Panc1 (cell line): ENCODE measurements at regions not wholly inside any gene's neighbourhood (a gene's known extent, or its start where the extent isn't known, plus 50 kb on each side); places are given as distances from the start of the nearest gene placed in this dataset.
A peak's percentile ranks its signal among the peaks of the same experiment; 100 is the strongest.

Experiments
- ATAC-seq: fragments of 200-7000 bp; cut with Tn5 transposase; 2 replicates; pipeline ENCODE4 v1.9.1; 2020; ENCODE audit warnings: mild to moderate bottlenecking, moderate library complexity
- BruUV-seq: library from RNA; stranded (reverse); fragments of 400-500 nt; replicated peaks from 2 replicates; lab custom pipeline; 2021; lab: Mats Ljungman, UMichigan
- CTCF ChIA-PET: fragments of 300-600 bp; sonication (Branson Sonifier 250); formaldehyde crosslinking; loops from one replicate; lab custom pipeline; 2022; ENCODE audit warnings: antibody characterized with exemption; lab: Charles Lee
- POLR2A ChIA-PET: fragments of 300-600 bp; sonication (Branson Sonifier 250); formaldehyde crosslinking; loops from one replicate; lab custom pipeline; 2022; ENCODE audit warnings: antibody characterized with exemption; lab: Charles Lee
- DNase-seq: peaks from one replicate; pipeline ENCODE4 v3.0.0-alpha.2; 2010; ENCODE audit warnings: low read depth, low spot score
- H3K27ac ChIP-seq: 2 replicates; pipeline ENCODE4 v1.5.1; 2011; ENCODE audit warnings: mild to moderate bottlenecking, low read length, inconsistent platforms
- H3K27me3 ChIP-seq: fragments of 200-500 bp; sonication (Bioruptor generic); 2 replicates; pipeline ENCODE4 v1.6.0; 2014; ENCODE audit warnings: low read length, inconsistent platforms; ENCODE audit not compliant: control insufficient read depth, insufficient read depth
- H3K36me3 ChIP-seq: fragments of 200-500 bp; sonication (Bioruptor generic); 2 replicates; pipeline ENCODE4 v1.5.1; 2014; ENCODE audit warnings: inconsistent platforms, mild to moderate bottlenecking, low read length, moderate library complexity; ENCODE audit not compliant: control insufficient read depth, insufficient read depth
- H3K4me1 ChIP-seq: 2 replicates; pipeline ENCODE4 v1.5.1; 2011; ENCODE audit warnings: inconsistent platforms, mild to moderate bottlenecking, low read length, moderate library complexity; ENCODE audit not compliant: control insufficient read depth, insufficient read depth
- H3K4me3 ChIP-seq, 2 experiments: 2 replicates each; pipeline ENCODE4 v1.5.1; 2011 to 2012; ENCODE audit warnings: low read depth in 2 of 2, low read length in 2 of 2, mild to moderate bottlenecking in 2 of 2, inconsistent platforms in 1 of 2, moderate library complexity in 1 of 2
- H3K9me3 ChIP-seq: fragments of 200-500 bp; sonication (Bioruptor generic); 2 replicates; pipeline ENCODE4 v1.5.1; 2014; ENCODE audit warnings: low read depth, mild to moderate bottlenecking, inconsistent platforms, low read length, moderate library complexity; ENCODE audit not compliant: control insufficient read depth, insufficient read depth
- CTCF ChIP-seq: fragments of 450-650 bp; IDR thresholded peaks from 2 replicates; pipeline ENCODE4 v1.5.1; 2017; ENCODE audit warnings: mild to moderate bottlenecking
- POLR2AphosphoS5 ChIP-seq: IDR thresholded peaks from 2 replicates; pipeline ENCODE4 v1.6.1; 2012; ENCODE audit warnings: mild to moderate bottlenecking, low read depth, low read length, moderate library complexity
- REST ChIP-seq, 2 experiments: IDR thresholded peaks; 2 replicates each; pipeline ENCODE4 v1.6.1; 2011 to 2012; ENCODE audit warnings: low read depth in 2 of 2, control low read depth in 1 of 2, low read length in 1 of 2, mild to moderate bottlenecking in 1 of 2, moderate library complexity in 1 of 2; ENCODE audit not compliant: insufficient read depth in 1 of 2
- SIN3A ChIP-seq: IDR thresholded peaks from 2 replicates; pipeline ENCODE4 v1.6.1; 2012; ENCODE audit warnings: low read depth, mild to moderate bottlenecking, low read length, moderate library complexity, borderline replicate concordance; ENCODE audit not compliant: insufficient read depth
- TCF7L2 ChIP-seq: IDR thresholded peaks from 2 replicates; pipeline ENCODE4 v1.6.1; 2011; ENCODE audit warnings: mild to moderate bottlenecking, low read depth, low read length, inconsistent platforms
- in situ Hi-C: cut with HindIII; loops from 2 replicates; pipeline ENCODE4 v1.10.0; 2016; ENCODE audit warnings: low sequenced_read_pairs, low pct_unique_long_range_greater_than_20kb
- intact Hi-C: fragments of 100-400 bp; cut with micrococcal nuclease; formaldehyde crosslinking; loops from one replicate; pipeline ENCODE4 v1.10.0; 2022; ENCODE audit not compliant: unreplicated experiment

GRCh38 chr2:100733391-100734187 lies 86.3 kb upstream of the NPAS2 start:
- H3K4me3 ChIP-seq: no peak overlapping the region
- peaks cover 10% of the 10 kb centered on the region for H3K4me1 ChIP-seq
- DNase-seq (no peak), ATAC-seq (peak; percentile 72)
- POLR2A ChIA-PET: no interaction called here
- peak overlapping the region; percentile 58 for H3K27ac ChIP-seq
- no peak for TF ChIP-seq REST (IDR thresholded peaks at IDR 0.05; ENCODE audit: insufficient read depth in 1 of 2, low read depth in 2 of 2, low read length in 1 of 2)
- no peak for TF ChIP-seq TCF7L2
- no peak for TF ChIP-seq POLR2AphosphoS5
- TF ChIP-seq CTCF: no peak
- H3K36me3 ChIP-seq: no peaks in the 10 kb centered on the region
- intact Hi-C loops (loop anchor here (5.0 kb wide), 2 partner anchors 89 to 254 kb away; partner anchors contain the start of gene NPAS2), in situ Hi-C loops (no loop called here)
- no peaks in the 10 kb centered on the region for H3K27me3 ChIP-seq
- CTCF ChIA-PET: interaction anchor here (0.6 kb wide), 1 partner anchor 65 kb away, joined by 4 read pairs; no protein-coding TSS in a partner anchor
- no TSS peak for BruUV-seq
- H3K9me3 ChIP-seq: no peaks in the 10 kb centered on the region

DNA sequence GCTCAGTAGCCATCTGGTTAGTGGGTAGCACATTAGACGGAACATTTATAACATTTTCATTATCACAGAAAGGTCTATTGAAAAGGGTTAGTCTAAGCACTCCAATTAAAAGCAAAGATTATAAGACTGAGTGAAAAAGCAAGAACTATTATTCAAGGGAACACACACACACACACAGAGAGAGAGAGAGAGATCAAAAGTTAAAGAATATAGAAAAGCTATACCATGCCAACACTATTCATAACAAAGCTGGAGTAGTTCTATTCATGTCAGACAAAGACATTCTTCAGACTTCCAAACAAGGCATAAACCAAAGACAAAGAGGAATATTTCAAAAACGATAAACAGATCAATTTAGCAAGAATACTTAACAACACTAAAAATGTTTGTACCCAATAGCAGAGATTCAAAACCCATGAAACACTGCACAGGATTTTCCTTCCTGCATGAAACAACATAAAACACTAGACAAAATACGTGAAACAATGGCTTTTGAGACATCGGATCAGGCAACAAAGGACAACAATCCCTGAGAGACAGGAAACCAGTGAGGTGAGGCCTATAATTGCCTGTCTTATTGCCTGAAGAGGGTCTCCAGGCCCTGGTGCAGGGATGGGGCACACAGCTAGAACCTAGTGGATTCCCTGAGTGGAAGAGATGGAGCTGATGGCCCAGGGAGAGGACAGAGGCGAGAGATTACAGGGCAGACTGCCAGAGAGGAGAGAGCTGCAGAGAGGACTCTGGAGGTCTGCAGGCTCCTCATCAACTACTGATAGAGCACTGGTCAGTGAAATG lies 83.6 kb upstream of the NPAS2 start:
- CTCF ChIA-PET: no interaction called here
- in situ Hi-C loops: no loop called here

More for the DNA sequence above, 83.6 kb upstream of the NPAS2 start:
- Histone ChIP-seq H3K27me3 (no peaks in the 10 kb centered on the region), H3K4me3 (no peak overlapping the region), H3K27ac (no peak overlapping the region), H3K4me1 (peaks cover 10% of the 10 kb centered on the region), H3K9me3 (no peaks in the 10 kb centered on the region), H3K36me3 (no peaks in the 10 kb centered on the region)
- ATAC-seq: no peak
- POLR2A ChIA-PET: interaction anchor here (0.6 kb wide), 1 partner anchor 24 kb away, joined by 3 read pairs; no protein-coding TSS in a partner anchor
- TF ChIP-seq REST (IDR thresholded peaks at IDR 0.05; ENCODE audit: insufficient read depth in 1 of 2, low read depth in 2 of 2, low read length in 1 of 2): no peak
- no peak for TF ChIP-seq POLR2AphosphoS5
- TF ChIP-seq CTCF: no peak
- no peak for TF ChIP-seq TCF7L2
- no peak for TF ChIP-seq SIN3A
- intact Hi-C loops: no loop called here
- no peak for DNase-seq
- no TSS peak for BruUV-seq
